GM18858 (cell line): ENCODE measurements at regions not wholly inside any gene's neighbourhood (a gene's known extent, or its start where the extent isn't known, plus 50 kb on each side); places are given as distances from the start of the nearest gene placed in this dataset.

ENCODE experiments used
- ATAC-seq: cut with Tn5 transposase; IDR thresholded peaks from one replicate; pipeline ENCODE4 v1.9.1; 2021; ENCODE audit not compliant: unreplicated experiment

DNA sequence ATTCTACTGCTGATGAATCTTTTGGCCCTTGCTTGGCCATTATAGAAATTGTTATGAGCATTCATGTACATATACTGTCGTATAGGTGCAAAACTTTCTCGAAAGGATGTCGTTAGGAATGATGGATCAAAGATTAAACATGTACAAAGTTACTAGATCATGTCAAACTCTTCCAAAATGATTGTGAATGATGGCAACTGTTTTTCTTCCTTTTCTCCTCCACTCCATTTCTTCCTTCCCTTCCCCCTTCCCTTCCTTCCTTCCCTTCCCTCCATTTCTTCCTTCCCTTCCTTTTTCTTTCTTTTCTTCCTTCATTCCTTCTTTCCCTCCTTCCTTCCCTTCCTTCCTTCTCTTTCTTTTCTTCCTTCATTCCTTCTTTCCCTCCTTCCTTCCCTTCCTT lies 973.9 kb downstream of the CDH11 start:
- no peak for ATAC-seq

DNA sequence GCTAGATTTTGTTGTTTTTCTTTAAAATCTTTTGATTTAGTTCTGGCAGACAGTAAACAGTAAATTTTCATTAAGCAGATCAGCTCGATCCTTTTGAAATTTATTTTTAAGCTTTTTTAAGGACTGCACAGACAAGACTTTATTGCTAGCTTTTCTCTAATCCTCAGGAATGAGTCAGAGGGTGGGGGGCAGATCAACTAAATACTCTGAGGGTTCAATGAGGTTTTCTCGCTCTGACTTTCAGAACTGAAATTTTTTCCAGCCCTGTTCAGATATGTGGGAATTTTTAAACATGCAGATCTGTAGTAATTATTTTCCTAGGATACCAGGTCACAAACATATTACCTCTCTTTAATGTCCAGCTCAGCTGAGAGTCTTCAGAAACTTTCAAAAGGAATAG lies 977.2 kb downstream of the CDH11 start:
- ATAC-seq: no peak

DNA sequence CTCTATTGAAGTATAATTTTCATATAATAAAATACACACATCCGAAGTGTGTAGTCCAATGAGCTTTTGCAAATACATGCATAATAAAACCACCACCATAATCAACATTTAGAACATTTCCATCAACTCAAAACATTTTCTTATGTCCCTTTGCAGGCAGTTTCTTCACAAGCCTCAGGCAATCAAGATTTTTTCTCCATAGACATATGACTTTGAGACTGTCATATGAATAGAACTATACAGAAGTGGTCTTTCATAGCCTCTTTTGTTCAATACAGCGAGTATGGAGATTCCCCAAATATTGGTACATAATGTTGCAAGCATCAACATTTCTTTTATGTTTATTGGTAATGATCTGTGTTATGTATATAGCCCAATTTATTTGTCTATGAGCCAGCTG lies 983.2 kb downstream of the CDH11 start:
- ATAC-seq: no peak

DNA sequence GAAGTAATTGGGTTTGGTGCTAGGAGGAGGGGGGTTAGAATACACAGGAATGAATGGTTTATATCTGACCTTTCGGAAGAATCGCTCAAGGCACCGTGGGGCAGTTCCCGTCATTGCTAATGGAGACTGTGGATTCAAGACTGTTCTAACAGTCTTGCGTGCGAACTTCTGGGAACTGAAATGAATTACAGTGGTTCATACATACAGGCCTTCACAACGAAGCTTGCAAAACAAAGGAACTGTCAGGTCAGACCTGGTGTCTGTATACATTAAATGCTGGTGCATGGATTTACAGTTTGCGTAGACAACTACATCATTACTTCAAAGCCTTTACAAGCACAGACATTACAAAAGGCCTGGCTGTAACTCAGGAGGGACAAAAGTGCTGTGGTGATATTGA lies 983.9 kb downstream of the CDH11 start:
- no peak for ATAC-seq

DNA sequence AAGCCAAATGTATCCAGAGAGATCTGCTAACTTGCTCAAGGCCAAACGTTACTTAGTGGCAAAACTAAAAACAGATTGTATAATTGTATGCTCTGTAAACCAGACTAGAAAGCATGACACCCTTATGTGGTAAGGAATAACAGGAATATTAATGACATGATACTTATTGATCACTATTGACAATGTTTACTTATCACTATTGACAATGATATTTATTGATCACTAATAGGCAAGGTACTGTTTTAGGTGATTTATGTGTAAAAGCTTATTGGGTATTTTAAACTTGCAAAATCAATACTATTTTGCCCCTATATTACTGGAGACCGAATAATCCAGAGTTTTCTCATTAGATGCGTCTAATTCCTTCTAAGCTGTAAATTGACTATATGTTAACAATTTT lies 985.1 kb downstream of the CDH11 start:
- no peak for ATAC-seq

DNA sequence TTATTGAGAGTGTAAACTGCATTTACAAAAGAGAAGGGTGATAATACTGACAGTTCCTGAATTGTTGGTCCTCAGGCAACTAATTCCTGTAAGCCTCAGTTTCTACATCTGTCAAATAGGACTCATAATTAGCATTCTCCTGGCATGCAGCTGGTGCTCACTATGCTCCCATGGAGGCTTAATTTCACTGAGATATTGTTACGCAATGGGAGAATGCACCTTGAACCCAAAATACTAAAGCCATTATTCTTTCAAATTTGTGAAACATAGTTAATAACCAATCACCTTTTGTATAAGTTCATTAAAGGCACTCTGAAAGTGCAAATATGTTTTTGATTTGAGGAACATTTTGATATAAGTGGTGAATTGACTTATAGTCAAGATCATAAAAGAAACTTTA lies 985.5 kb downstream of the CDH11 start:
- ATAC-seq: no peak

DNA sequence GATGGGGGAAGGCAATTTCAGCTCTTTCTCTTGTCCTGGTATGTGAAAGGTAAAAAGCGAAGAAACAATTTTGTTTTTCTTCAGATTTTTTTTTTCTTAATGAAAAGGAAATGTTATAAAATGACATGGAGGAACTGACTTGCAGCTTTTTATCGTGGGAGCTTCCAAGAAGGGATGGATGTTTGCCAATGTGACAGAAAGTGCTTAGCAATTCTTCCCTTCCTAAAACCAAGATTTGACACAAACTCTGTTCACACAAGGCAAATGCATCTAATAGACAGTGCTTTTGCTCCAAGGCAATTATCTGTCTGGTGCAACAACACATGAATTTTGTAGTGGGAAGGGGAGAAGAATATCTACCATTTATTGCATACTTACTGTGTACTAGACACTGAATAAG lies 988.5 kb downstream of the CDH11 start:
- ATAC-seq: no peak

DNA sequence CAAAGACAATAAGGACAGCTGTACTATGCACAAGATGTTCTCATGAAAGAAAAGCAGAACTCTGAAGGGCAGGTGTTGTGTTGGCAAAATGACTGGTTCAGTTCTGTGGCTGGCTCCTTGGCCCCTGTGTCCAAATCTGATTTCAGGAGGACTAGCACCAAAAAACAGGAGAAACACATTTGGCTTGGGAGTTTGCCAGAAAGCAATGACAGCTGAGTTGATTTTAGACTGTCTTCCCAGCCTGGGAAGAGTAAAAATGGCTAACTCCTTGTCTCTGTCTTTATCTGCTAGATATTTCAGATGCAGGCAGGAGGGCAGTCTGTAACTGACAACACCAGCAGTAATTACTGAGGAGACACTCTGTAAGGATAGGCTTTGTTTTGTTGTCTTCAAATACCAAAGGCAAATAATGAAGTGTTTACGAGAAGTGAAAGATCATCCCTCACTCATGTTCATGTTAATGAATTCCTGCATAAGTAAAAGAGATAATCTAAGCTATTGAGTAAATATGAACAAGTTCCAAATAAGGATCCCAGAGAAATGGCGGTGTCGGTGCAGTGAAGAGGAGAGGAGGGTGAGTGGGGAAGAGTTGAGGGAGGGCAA lies 989.0 kb downstream of the CDH11 start:
- ATAC-seq: no peak

DNA sequence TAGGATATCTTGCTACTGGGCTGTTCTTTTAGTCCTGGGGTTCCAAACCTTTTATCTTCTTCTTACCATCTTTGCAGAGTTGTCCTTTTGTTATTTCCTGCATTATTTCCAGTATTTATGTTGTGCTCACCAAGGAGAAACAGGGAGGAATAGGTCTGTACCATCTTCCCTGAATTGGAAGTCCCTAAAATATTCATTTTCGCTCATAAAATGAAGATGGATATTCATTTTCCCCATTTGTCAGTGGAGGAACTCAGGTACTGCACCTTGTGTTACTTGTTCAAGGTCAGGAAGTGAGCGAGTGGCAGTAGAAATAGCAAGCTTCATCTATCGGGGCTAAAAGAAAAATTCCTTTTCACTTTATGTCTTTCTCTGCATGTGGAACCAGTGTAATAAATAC lies 989.7 kb downstream of the CDH11 start:
- no peak for ATAC-seq

DNA sequence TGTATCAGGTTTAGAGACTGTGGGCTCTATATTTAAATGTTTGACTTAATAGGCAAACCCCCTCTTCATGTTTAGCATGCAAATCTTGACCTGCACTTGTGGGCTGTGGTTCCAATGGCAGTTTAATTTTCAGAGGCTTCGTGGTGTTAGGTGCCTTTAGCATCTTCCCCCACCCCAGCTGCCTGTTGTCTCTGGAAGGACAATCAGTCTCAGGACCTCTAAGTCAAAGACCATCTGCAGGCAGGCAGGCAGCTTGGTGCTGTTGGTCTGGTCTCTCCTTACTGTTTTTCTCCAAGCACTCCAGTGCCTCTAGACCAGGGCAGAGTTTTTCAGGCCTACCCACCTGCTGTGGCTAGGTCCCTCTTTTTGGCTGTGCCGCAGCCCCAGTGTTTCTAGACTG lies 990.4 kb downstream of the CDH11 start:
- no peak for ATAC-seq

DNA sequence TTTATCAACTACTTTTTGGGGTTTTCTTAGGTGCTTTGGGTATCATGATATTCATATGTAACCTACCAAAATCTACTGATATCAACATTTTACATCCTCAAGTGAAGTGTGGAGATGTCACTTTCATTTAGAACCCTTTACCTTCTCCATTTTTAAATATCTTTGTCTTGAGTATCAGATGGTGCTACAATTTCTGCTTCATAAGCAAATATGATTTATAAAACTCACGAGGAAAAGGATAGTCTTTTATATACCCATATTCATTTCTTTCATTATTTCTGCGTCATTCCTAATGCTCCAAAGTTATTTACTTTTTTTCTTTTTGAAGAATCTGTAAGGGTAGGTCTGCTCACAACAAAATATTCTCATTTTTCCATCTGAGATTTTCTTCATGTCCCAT lies 991.7 kb downstream of the CDH11 start:
- ATAC-seq: no peak

DNA sequence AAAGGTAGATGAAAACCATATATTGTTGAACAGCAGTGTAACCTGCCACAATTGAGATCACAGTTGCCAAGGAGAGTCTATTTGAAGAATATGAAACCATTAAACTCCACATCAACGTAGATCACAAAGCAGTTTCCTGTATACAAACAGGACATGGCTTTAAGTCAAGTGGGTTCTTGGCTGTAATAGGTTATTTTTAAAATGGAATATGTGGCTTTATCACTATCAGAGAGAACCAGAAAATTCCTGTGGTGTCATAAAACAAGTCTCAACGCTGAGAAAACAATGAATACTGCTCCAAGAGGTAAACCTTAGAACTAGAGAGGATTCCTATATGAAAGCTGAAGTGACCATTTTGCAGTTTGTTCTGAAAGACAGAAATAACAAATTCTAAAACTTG lies 999.7 kb downstream of the CDH11 start:
- no peak for ATAC-seq

DNA sequence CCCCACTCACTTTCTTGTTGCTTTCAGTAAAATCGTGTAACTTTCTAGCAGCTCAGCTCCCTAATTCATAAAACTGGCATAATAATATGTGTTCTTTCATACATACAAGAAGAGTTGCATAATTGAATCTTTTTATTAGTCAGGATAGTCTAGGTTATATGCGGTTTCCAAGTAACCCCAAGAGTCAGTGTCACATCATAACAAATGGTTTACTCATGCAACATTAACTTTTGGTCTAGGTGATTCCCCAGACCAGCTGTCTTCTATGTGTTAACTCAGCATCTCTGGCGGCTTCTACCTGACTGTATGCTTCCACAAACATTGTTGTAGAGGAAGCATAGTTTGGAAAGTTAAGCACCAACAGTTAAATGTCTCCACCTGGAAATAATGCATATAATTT lies 1000.4 kb downstream of the CDH11 start:
- ATAC-seq: no peak

DNA sequence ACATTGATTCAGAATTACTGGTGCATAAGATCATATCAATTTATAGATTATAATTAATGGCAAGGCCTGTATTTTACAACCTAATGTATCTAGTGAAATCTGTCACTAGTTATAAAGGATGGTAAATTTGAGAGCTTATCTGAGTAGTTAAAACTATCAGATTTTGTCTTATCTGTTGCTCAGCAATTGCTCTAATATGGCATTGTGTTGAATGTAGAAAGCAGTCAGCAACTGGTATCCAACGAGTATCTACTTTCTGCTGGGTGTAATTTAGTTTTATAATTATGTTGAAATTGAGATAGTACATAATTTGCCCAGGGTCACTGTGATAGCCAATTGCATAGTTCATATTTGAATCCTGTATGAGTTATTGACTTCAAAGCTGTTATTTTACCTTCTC lies 1005.7 kb downstream of the CDH11 start:
- ATAC-seq: no peak

DNA sequence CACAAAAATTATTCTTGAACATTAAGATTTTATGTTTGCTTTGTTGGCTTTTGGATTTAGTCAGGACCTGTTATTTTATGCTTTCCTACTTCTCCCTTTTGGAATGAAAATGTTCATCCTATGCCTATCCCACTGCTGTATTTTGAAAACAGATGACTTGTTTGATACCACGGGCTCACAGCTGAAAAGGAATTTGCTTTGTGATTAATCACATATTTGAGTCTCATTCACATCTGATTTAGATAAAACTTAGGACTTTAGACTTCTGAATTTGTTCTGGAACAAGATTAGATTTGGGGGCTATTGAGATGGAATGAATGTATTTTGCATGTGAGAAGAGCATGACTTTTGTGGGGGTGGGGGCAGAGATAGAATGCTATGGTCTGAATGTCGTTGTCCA lies 1012.6 kb downstream of the CDH11 start:
- ATAC-seq: no peak

DNA sequence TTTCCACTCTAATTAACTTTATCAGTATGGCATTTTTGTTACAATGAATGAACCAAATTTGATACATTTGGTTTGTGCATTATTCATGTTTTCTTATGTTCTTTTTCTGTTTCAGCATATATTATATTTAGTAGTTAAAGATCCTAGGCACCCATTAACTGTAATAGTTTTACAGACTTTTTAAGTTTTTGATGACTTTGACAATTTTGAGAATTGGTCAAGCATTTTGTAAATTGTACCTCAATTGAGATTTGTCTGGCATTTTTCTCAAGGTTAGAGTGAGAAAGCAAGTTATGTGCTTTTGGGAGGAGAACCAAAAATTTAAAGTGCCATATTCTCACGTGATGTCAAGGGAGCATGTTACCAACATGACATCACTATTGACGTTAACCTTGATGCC lies 1019.2 kb downstream of the CDH11 start:
- no peak for ATAC-seq

DNA sequence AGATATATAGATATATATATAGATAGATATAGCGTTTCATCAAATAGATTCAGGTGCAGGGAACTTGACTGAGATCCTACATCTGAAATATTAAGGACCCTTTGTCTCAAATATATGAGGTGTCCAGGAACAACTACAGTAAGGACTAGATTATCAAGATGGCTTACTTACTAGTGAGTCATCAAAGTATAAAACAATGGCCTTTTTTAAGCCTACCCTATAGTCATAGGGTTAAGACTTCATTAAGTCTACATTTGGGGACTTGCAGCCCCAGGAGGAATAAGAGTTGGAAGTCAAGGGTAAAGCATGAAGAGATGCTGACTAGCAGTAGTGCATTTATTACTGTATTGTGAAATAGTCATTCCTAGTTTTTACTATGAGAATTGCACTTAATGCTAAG lies 1023.4 kb downstream of the CDH11 start:
- no peak for ATAC-seq

DNA sequence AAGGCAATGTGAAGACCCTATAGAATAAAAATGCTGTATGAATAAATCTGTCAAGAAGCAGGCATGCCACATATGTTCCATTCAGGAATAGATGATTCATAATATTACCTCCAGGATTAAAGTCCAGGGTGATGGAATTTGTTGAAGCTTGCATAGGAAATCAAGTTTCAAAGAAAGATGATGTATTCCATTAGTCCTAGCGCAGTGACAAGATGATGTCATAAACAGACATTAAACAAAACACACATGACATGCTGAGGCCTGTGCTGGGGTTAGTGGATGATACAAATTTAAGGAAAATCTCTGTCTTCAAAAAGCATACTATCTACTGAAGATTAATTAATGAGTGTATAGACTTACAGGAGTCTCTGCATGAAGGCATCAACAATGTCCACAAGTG lies 1025.2 kb downstream of the CDH11 start:
- ATAC-seq: no peak

DNA sequence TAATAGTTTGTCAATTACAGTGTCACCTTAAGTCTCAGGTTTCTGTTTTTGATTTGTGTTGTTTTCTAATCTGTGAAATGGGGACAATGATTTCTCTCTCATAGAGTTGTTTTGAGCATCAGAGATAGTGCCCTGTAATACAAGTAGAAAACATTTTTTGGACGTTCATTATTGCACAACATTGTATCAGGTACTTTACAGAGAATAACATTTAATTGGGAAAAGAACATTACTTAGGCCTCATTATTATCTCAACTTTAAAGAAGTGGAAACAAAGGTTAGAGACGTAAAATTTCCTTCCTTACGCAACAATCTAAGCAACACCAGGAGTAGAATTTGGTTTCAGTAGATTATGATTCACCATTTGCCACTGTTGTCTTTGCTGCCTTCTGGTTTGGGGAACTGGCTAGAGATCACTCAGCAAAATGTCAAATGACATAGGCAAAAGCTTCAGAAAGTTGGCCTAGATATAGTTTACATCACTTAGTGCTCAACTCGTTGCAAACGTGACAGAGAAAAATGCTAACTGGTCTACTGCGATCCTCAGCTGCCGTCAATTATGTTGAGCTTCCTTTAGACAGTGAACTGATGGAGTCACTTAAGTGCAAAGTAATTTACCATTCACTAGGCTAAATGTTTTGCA lies 1026.8 kb downstream of the CDH11 start:
- no peak for ATAC-seq

DNA sequence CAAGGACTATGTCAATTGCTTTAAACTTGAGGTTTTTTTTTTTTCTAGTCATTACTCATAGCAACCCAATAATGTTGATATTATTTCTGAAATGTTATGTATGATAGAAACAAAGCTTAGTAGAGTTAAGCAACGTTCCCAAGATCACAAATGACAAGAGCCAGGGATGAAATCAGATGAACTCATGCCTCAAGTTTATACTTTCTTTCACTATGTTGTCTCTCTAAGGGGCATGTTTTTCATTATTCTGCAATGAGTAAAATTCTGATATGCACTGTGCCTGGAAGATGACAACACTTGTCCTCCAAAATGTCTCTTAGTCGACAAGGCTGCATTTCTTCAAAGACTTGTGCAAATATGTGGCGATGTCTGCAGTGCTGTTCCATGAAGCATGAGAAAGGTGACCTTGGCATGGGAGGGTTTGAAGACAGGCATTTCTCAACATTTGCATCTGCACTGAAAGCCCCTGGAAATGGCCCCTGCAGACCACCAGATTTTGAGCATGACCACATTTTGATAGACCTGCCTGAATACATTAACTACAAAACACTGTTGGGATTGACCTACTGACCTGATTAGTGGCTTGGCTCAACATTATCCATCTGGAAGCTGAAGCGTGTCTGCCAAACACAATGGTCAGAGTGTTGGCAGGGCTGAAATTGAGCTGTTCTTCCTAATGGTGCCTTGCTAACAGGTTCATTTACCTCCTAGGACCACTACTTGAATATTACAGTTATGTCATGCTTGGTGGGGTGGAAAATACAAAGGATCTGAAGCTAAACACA lies 1027.5 kb downstream of the CDH11 start:
- ATAC-seq: no peak

DNA sequence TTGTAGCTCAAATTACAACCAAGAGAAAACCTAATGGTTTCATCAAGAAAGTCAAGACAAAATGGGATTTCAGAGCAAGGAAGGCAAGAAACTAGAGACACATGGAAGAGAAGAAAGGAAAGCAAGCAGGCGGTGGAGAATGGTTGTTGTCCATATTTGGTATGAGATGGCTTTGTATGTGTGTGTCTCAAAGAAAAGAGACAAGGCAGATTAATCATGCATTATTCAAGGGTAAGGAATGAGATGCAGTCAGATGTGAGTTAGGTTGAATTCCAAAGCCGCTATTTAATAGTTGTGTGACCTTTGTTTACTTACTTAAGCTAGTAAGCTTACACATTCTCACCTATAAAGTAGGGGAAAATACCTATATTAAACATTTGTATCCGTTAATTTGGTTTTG lies 1029.6 kb downstream of the CDH11 start:
- ATAC-seq: no peak

DNA sequence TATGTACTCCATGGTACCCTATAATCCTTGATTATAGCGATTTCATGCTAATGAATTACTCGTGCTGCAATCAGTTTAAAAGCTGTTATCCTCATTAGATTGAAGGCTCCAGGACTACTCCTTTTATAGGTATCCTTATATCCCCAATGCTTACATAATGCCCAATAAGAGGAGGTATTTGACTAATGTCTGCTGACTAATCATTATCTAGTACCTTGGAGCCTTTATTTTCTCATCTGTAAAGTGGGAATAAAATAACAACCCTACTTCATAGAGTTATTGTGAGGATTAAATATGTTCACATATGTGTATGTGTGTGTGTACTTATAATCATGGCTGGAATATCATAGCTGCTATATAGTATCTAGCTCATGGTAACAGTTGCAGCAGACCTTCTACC lies 1031.5 kb downstream of the CDH11 start:
- ATAC-seq: no peak

DNA sequence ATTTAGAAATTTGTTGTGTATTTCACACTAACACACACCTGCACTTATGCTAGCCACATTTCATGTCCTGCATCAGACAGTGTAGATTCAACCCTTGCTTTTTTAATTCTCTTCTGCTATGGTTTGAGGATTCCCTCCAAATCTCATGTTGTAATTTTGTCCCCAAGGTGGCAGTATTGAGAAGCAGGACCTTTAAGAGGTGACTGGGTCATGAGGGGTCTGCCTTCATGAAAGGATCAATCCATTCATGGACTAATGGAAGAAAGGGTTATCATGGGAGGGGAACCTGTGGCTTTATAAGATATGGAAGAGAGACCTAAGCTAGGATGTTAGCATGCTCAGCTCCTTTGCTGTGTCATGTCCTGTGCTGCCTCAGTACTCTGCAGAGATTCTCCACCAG lies 1032.2 kb downstream of the CDH11 start:
- no peak for ATAC-seq
